ENCODE measurements at regions not wholly inside any gene's neighbourhood (a gene's known extent, or its start where the extent isn't known, plus 50 kb on each side); places are given as distances from the start of the nearest gene placed in this dataset.

DNA sequence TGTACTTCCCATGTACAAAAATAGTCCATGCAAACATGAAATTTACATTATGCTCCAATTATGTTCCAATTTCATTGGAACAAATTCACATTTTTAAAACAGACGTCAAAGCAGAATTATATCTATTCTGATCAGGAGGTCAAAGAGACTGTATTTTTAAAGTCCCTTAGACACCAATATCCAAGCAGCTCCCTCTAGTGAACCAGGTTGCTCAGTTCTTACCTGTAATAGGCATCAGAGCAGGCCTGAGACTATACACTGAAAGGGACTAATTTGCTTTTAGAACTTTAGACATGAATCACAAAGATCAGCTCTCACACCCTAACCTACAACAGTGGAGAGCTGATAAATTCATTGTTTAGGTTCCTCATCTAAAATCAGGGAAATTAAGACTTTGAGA lies 273.9 kb downstream of the MBD2 start:
- TF ChIP-seq GATA1 (IDR thresholded peaks at IDR 0.05; ENCODE audit: low read depth, low read length): no peak
- TF ChIP-seq POLR2A (IDR thresholded peaks at IDR 0.05; ENCODE audit: low read length): no peak
